GM23338 (cell line): ENCODE measurements at regions not wholly inside any gene's neighbourhood (a gene's known extent, or its start where the extent isn't known, plus 50 kb on each side); places are given as distances from the start of the nearest gene placed in this dataset.

Source experiments
- ATAC-seq: fragments of 200-7000 bp; cut with Tn5 transposase; 3 replicates; pipeline ENCODE4 v1.9.1; 2020
- DNase-seq: peaks from one replicate; pipeline ENCODE4 v3.0.0-alpha.2; 2015; ENCODE audit warnings: low spot score
- H2AFZ ChIP-seq: fragments of 200-600 bp; sonication (generic); 2 replicates; pipeline ENCODE4 v1.8.0; 2016; ENCODE audit warnings: antibody characterized with exemption, mild to moderate bottlenecking, moderate library complexity
- H3F3A ChIP-seq: fragments of 200-600 bp; sonication (generic); replicated peaks from 2 replicates; pipeline ENCODE4 v1.8.0; 2017; ENCODE audit warnings: antibody characterized with exemption, mixed run types, low read depth
- H3K27ac ChIP-seq: fragments of 200-600 bp; sonication (generic); 2 replicates; pipeline ENCODE4 v1.6.1; 2016; ENCODE audit warnings: low read depth
- H3K27me3 ChIP-seq: fragments of 200-600 bp; sonication (generic); 2 replicates; pipeline ENCODE4 v1.8.0; 2016; ENCODE audit warnings: mild to moderate bottlenecking, mixed run types, moderate library complexity; ENCODE audit not compliant: insufficient read depth
- H3K36me3 ChIP-seq: fragments of 200-600 bp; sonication (generic); 2 replicates; pipeline ENCODE4 v1.8.0; 2016; ENCODE audit warnings: mild to moderate bottlenecking; ENCODE audit not compliant: insufficient read depth
- H3K4me1 ChIP-seq: fragments of 200-600 bp; sonication (generic); 2 replicates; pipeline ENCODE4 v1.8.0; 2016; ENCODE audit warnings: mild to moderate bottlenecking, moderate library complexity; ENCODE audit not compliant: insufficient read depth
- H3K4me2 ChIP-seq: fragments of 200-600 bp; sonication (generic); 2 replicates; pipeline ENCODE4 v1.7.1; 2017; ENCODE audit warnings: mixed run types
- H3K4me3 ChIP-seq: fragments of 200-600 bp; sonication (generic); 2 replicates; pipeline ENCODE4 v1.6.1; 2016; ENCODE audit warnings: mixed run types
- H3K79me2 ChIP-seq: fragments of 200-600 bp; sonication (generic); replicated peaks from 2 replicates; pipeline ENCODE4 v1.8.0; 2017; ENCODE audit warnings: mild to moderate bottlenecking; ENCODE audit not compliant: insufficient read depth
- H3K9me2 ChIP-seq: fragments of 200-600 bp; sonication (generic); 2 replicates; pipeline ENCODE4 v1.8.0; 2017; ENCODE audit not compliant: insufficient read depth
- H4K20me1 ChIP-seq: fragments of 200-600 bp; sonication (generic); replicated peaks from 2 replicates; pipeline ENCODE4 v1.8.0; 2017; ENCODE audit warnings: mild to moderate bottlenecking; ENCODE audit not compliant: insufficient read depth
- H3K27ac Mint-ChIP-seq: 2 replicates; pipeline ENCODE4 v1.8.0; 2020; ENCODE audit warnings: inconsistent platforms, mild to moderate bottlenecking, moderate library complexity, mixed read lengths
- H3K27me3 Mint-ChIP-seq: 3 replicates; pipeline ENCODE4 v1.8.0; 2022; ENCODE audit warnings: low read depth, mild to moderate bottlenecking, moderate library complexity, mixed read lengths, inconsistent platforms; ENCODE audit not compliant: insufficient read depth, poor library complexity
- H3K36me3 Mint-ChIP-seq: 3 replicates; pipeline ENCODE4 v1.8.0; 2021; ENCODE audit warnings: low read depth, mild to moderate bottlenecking, inconsistent platforms, moderate library complexity, mixed read lengths
- H3K4me1 Mint-ChIP-seq: 3 replicates; pipeline ENCODE4 v1.8.0; 2020; ENCODE audit warnings: mild to moderate bottlenecking, inconsistent platforms, mixed read lengths
- H3K4me3 Mint-ChIP-seq: 3 replicates; pipeline ENCODE4 v1.8.0; 2021; ENCODE audit warnings: moderate library complexity, mild to moderate bottlenecking, inconsistent platforms, mixed read lengths
- H3K9me3 Mint-ChIP-seq: 3 replicates; pipeline ENCODE4 v1.8.0; 2020; ENCODE audit warnings: moderate library complexity, mild to moderate bottlenecking, inconsistent platforms, mixed read lengths
- CREB1 ChIP-seq: fragments of 250-450 bp; sonication (Bioruptor Pico); IDR thresholded peaks from 2 replicates; pipeline ENCODE4 v1.5.0; 2020; ENCODE audit warnings: low read depth, mild to moderate bottlenecking, moderate library complexity
- ETS1 ChIP-seq: IDR thresholded peaks from 2 replicates; pipeline ENCODE4 v1.6.1; 2016; ENCODE audit warnings: antibody characterized with exemption
- EZH2 ChIP-seq: fragments of 200-600 bp; sonication (generic); IDR thresholded peaks from one replicate; pipeline ENCODE4 v1.8.0; 2017; ENCODE audit warnings: antibody characterized with exemption, mild to moderate bottlenecking, low read depth; ENCODE audit not compliant: unreplicated experiment
- EZH2phosphoT487 ChIP-seq: fragments of 200-600 bp; sonication (generic); IDR thresholded peaks from one replicate; pipeline ENCODE4 v1.8.1; 2018; ENCODE audit warnings: antibody characterized with exemption; ENCODE audit not compliant: unreplicated experiment
- JUNB ChIP-seq: IDR thresholded peaks from one replicate; pipeline ENCODE4 v1.6.1; 2016; ENCODE audit warnings: antibody characterized with exemption; ENCODE audit not compliant: unreplicated experiment
- NANOG ChIP-seq: IDR thresholded peaks from 2 replicates; pipeline ENCODE4 v1.6.1; 2016; ENCODE audit warnings: antibody characterized with exemption, borderline replicate concordance
- REST ChIP-seq: IDR thresholded peaks from one replicate; pipeline ENCODE4 v1.6.1; 2018; ENCODE audit warnings: antibody characterized with exemption; ENCODE audit not compliant: unreplicated experiment
- STAT1 ChIP-seq: IDR thresholded peaks from one replicate; pipeline ENCODE4 v1.6.1; 2016; ENCODE audit warnings: antibody characterized with exemption; ENCODE audit not compliant: unreplicated experiment
- ZNF114 ChIP-seq: fragments of 250-450 bp; sonication (Bioruptor Pico); IDR thresholded peaks from 2 replicates; pipeline ENCODE4 v1.5.0; 2020; ENCODE audit warnings: mild to moderate bottlenecking, moderate library complexity
- ZNF462 ChIP-seq: fragments of 250-450 bp; sonication (Bioruptor Pico); IDR thresholded peaks from 2 replicates; pipeline ENCODE4 v1.5.0; 2020; ENCODE audit warnings: mild to moderate bottlenecking, moderate library complexity
- TF ChIP-seq, protein P1 (sequence below), 2 experiments: fragments of 200-600 bp in 1 of 2; sonication (generic) in 1 of 2; conservative IDR thresholded peaks; 2 replicates each; pipeline versions ENCODE4 v1.5.1 to v1.6.1; 2016 to 2017; ENCODE audit warnings: antibody characterized with exemption in 2 of 2, low read depth in 2 of 2, mild to moderate bottlenecking in 2 of 2, moderate library complexity in 1 of 2

- Histone ChIP-seq H4K20me1 (no peaks in the 10 kb centered on the region), H3K4me3 (no peak overlapping the region), H3K36me3 (no peaks in the 10 kb centered on the region), H2AFZ (no peak overlapping the region), H3K4me2 (no peak overlapping the region), H3K4me1 (no peaks in the 10 kb centered on the region; the same call in 1 of the 2 replicates), H3K9me2 (no peaks in the 10 kb centered on the region), H3K79me2 (no peaks in the 10 kb centered on the region), H3K27ac (no peak overlapping the region), H3F3A (no peaks in the 10 kb centered on the region), H3K27me3 (no peaks in the 10 kb centered on the region)
- ATAC-seq, result no peak
- no peak for TF ChIP-seq ZNF462 (CRISPR knock-in tag)
- no peak for TF ChIP-seq CREB1 (CRISPR knock-in tag)
- no peak for TF ChIP-seq ZNF114
- no peak for TF ChIP-seq JUNB
- TF ChIP-seq, protein P1, sequence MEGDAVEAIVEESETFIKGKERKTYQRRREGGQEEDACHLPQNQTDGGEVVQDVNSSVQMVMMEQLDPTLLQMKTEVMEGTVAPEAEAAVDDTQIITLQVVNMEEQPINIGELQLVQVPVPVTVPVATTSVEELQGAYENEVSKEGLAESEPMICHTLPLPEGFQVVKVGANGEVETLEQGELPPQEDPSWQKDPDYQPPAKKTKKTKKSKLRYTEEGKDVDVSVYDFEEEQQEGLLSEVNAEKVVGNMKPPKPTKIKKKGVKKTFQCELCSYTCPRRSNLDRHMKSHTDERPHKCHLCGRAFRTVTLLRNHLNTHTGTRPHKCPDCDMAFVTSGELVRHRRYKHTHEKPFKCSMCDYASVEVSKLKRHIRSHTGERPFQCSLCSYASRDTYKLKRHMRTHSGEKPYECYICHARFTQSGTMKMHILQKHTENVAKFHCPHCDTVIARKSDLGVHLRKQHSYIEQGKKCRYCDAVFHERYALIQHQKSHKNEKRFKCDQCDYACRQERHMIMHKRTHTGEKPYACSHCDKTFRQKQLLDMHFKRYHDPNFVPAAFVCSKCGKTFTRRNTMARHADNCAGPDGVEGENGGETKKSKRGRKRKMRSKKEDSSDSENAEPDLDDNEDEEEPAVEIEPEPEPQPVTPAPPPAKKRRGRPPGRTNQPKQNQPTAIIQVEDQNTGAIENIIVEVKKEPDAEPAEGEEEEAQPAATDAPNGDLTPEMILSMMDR (conservative IDR thresholded peaks at IDR 0.05; ENCODE audit: low read depth in 2 of 2), result no peak
- TF ChIP-seq EZH2, result no peak
- TF ChIP-seq ETS1, result no peak
- TF ChIP-seq STAT1, result no peak
- no peak for TF ChIP-seq REST
- no peak for TF ChIP-seq NANOG
- no peak for TF ChIP-seq EZH2phosphoT487
- H3K9me3 Mint-ChIP-seq, result no peaks in the 10 kb centered on the region
- H3K27ac Mint-ChIP-seq, result no peak overlapping the region
- DNase-seq, result no peak
- no peaks in the 10 kb centered on the region for H3K36me3 Mint-ChIP-seq
- no peak overlapping the region for H3K4me3 Mint-ChIP-seq
- no peaks in the 10 kb centered on the region; the same call in 2 of the 3 replicates for H3K4me1 Mint-ChIP-seq
- H3K27me3 Mint-ChIP-seq, result no peaks in the 10 kb centered on the region
Observed at GRCh38 chr13:109384491-109385241, 401.7 kb downstream of the IRS2 start.
